GM12873 (cell line): ENCODE measurements at regions not wholly inside any gene's neighbourhood (a gene's known extent, or its start where the extent isn't known, plus 50 kb on each side); places are given as distances from the start of the nearest gene placed in this dataset.

ENCODE experiments used
- TF ChIP-seq, protein P1 (sequence below): IDR thresholded peaks from 2 replicates; pipeline ENCODE4 v1.5.1; 2012; ENCODE audit warnings: low read depth, mild to moderate bottlenecking, moderate library complexity, low read length, control low read depth; ENCODE audit not compliant: insufficient read depth; ENCODE audit errors: missing control alignments

DNA sequence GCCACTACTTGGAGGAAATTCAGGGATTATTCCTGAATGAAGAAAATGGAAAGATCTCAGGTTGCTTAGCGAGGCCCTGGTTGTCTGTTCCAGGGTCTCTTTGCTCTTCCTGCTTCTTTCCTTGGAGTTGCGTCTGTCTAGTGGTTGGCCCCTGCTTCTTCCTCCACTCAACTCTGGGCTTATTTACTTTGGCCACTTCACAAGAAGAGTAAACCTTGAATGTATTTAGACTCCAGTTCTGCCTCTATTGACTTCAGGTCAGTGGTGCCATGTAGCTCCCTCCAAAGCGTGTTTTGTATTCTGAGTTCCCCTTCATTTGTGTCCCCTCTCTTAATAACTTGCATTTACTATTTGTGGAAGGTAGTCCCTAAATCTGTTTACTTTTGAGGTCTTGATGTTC is 456.5 kb downstream of the UTRN start:
- TF ChIP-seq, protein P1, sequence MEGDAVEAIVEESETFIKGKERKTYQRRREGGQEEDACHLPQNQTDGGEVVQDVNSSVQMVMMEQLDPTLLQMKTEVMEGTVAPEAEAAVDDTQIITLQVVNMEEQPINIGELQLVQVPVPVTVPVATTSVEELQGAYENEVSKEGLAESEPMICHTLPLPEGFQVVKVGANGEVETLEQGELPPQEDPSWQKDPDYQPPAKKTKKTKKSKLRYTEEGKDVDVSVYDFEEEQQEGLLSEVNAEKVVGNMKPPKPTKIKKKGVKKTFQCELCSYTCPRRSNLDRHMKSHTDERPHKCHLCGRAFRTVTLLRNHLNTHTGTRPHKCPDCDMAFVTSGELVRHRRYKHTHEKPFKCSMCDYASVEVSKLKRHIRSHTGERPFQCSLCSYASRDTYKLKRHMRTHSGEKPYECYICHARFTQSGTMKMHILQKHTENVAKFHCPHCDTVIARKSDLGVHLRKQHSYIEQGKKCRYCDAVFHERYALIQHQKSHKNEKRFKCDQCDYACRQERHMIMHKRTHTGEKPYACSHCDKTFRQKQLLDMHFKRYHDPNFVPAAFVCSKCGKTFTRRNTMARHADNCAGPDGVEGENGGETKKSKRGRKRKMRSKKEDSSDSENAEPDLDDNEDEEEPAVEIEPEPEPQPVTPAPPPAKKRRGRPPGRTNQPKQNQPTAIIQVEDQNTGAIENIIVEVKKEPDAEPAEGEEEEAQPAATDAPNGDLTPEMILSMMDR, result no peak

DNA sequence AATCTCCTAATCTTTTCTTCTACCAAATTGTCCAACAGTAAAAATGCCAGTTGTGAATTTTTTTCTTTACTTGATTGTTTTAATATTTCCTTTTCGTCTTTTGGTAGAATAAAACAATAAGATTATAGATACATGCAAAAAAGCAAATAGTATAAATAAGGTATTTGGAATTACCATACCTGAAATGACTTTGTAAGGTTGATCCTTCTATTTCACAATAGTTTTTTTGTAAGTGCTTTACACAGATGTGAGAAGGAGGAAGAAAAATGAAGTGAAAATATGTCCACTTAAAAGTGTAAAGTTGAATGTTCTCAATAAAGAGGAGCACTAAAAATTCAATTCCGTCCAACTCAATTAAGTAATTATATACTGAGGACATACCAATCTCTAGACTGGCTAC is 457.6 kb downstream of the UTRN start:
- TF ChIP-seq, protein P1, result no peak

DNA sequence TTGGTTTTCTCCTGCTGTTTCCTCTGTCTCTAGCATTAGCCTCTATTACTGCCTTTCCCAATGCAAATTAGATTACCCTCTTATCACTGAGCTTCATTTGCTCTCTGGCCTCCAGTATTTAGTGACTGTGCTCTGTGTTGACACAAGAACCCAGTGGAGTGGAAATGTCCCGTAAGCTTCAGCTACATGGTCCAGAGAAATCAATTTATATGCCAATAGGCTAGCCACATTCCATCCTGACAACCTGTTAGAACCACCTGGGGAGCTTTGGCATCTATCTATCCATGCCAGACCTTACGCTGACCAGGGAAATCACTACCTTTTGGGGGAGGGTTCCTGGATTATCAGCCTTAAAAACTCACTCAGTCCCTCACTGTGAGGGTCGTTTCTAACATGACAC is 459.6 kb downstream of the UTRN start:
- TF ChIP-seq, protein P1, result no peak

DNA sequence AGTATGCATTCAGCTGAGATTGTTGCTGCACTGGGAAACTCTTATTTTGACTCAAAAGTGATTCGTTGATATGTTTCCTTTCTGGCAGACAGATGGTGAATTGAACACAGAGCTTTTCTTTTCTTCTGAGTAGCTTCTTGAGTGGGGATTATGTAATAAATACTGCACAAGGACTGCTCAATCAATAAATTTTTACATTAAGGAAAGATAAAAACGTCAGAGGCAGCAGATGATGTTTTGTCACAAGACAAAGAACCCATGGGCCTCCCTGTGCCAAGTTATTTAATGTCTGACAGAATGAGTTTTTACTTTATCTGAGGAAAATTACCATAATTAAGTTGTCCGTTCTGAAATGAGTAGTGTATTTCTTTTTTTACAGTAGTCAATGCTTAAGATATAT is 460.3 kb downstream of the UTRN start:
- TF ChIP-seq, protein P1, result no peak

DNA sequence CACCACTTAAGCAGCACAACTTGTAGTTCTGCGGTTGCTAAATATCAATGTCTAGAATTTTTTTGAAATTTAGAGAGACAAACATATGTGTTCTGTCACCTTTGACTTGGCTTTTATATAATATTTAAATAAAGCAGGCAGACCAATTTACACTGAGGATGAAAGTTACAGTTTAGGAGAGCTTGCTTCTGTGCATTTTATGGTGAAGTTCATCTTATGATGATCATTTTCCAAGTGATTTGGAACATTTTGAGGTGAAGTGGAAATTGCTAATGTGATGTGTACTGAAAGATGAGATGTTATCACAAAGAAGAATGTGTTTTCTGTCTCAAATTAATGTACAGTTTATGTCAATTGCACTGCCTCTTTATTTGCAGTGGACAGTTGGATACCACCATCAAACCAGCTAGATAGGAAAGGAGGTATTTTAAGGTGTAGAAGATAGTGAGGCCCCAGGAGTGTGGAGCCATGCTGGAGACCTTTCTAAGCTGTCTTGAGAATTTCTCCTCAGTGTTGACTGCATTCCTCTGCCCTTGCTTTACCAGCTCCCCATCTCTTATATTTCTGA is 461.9 kb downstream of the UTRN start:
- TF ChIP-seq, protein P1, result no peak

DNA sequence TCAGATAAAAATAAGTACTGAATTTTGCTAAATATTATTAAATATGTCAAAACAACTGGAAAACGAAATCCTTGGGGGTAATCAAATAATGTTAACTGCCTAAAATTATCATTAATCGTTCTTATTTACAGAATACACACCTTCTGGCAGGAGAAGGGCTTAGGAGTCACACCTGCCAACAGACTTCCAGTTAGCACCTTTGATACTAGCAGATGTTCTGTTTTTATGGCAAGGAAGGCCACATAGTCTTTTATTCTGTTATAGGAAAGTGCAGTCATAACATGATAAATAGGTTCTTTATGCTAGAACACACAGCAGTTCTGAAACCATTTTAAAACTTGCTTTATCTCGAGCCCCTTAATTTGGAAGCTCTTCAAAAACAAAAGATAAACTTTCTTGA is 464.1 kb downstream of the UTRN start:
- TF ChIP-seq, protein P1, result no peak

DNA sequence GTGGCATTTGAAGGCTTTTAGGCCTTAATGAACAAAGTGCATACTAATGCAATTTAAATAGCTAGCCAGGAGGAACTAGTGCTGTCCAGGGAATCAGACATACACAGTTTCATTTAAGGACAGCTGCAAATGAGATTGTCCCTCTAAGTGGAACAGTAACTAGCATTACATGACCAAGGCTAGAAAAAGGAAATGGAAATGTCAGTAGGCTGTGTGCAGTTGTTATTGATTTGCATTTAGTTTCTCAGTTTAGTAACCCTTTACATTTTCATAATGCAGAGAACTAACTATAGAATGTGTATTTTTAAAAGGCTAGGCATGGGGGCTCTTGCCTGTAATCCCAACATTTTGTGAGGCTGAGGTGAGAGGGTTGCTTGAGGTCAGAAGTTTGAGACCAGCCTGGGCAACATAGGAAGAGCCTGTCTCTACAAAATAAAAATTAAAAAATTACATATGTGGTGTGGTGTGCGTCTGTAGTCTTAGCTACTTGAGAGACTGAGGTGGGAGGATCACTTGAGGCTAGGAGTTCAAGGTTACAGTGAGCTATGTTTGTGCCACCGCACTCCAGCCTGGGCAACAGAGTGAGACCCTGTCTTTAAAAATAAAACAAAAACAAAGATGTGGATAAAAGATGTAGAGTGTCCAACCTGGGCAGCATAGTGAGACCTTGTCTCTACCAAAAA is 468.0 kb downstream of the UTRN start:
- TF ChIP-seq, protein P1, result no peak
